Activated CD8-positive, alpha-beta memory T cell treated with anti-CD3 and anti-CD28 coated beads for 24 hours (primary cell): ENCODE measurements at regions not wholly inside any gene's neighbourhood (a gene's known extent, or its start where the extent isn't known, plus 50 kb on each side); places are given as distances from the start of the nearest gene placed in this dataset.
A peak's percentile ranks its signal among the peaks of the same experiment; 100 is the strongest.

Experiments
- DNase-seq: peaks from one replicate; pipeline ENCODE4 v3.0.0-alpha.2; 2020

DNA sequence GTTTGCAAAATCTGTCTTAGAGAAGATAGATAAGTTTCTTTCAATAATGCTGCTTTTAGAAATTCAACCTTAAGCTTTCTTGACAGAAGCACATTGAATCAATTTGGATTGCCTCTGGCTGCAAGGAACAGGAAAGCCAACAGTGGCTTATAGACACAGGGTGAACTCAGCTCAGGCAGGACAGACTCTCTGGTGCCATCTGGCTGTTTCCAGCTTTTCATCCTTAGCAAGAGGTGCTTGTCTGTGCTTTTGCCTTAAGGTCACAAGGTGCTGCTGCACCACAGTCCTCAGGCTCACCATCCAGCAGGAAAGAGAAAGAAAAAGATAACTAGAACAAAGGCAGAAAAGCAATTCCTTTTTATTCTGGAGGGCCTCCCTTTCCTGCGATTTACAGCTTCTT, 93.7 kb upstream of the ETS2 start:
- DNase-seq: no peak

DNA sequence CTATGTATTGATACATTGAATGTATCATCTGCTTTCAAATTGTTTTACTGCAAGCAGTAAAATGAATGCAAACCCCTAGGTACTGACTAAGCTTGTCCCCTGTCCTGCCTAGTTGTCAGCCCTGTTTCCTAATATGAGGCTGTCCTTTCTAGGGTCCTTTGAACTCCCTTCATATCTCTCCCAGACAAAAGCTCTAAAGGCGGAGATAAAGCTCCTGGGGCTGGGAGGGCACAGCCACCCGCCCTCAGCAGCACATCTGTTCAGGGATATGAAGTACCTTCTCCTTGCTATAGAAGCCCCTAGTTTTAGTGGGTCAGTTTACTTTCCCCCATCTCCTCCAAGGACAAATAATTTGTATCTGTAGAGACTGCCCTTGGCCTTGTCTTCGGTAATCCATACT, 93.1 kb upstream of the ETS2 start:
- no peak for DNase-seq

DNA sequence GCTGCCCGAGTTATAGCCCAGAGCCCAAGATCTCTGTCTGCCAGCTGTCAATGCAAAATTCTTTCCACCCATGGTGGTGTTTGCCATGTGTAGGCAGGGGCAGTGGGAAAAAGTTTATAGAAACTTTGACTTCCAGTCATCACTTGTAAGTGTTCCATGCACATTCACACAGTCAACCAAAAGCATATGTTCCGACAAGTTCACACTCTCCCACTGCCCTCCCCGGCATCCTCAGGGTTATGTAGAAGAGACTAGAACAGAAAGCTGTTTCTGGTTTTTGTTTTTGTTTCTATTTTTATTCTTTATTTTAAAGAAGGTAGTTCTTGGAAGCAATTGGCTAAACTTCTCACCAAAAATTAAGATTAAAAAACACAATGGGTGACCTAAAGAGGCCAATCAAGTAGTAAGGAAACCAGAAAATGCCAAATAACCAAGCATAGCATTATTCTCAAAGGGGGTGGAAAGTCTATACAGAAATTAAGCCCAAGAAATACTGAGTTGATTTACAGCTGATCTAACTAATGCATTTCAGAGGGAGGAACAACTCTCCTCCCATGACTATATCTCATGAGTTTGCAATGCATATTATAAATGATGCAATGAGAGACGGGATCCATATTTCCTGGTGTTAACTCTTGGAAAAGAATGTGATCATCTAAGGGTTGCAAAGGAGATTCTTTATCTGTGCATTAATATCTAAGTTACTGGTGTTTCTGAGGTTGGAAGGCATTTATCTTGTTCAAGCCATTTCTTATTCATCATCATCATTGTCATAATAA, 91.5 kb upstream of the ETS2 start:
- no peak for DNase-seq

GRCh38 chr21:38714999-38715398, 90.7 kb upstream of the ETS2 start:
- DNase-seq: no peak

DNA sequence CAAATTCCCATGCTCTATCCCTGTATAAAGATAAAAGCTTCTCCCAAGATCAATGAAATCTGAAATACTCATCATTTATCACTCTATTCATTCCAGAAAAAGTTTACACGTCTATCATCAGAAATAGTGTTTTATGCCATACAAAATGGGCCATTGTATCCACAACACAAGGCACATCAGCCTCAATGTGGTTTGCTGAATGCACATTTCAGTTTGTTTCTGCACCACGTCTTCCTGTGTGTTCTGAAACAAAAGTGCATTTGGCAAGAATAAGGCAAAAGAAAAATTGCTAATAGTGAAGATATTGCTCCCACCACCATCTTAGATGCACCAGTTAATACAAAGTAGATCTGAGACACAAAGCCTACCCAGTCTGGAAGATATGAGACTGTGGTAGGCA, 89.6 kb upstream of the ETS2 start:
- DNase-seq: no peak

GRCh38 chr21:38716942-38717341, 88.8 kb upstream of the ETS2 start:
- no peak for DNase-seq

DNA sequence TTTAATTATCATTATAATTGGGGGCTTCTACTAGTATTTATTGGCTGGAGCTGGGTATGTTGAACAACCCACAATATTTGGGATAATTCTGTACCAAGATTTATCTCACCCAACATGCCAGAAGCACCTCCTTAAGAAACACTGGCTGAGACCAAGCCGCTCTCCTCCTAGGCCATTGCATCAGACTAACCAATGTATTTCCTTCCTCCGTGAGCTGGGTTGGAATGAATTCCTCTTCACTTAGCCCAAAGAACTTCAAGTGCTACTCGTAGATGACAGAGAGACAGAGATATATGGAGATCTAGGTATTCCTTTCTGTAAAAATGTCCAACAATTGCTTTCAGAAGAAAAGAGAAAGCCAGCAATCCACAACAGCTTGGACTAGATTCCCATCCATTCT, 87.2 kb upstream of the ETS2 start:
- DNase-seq: no peak

DNA sequence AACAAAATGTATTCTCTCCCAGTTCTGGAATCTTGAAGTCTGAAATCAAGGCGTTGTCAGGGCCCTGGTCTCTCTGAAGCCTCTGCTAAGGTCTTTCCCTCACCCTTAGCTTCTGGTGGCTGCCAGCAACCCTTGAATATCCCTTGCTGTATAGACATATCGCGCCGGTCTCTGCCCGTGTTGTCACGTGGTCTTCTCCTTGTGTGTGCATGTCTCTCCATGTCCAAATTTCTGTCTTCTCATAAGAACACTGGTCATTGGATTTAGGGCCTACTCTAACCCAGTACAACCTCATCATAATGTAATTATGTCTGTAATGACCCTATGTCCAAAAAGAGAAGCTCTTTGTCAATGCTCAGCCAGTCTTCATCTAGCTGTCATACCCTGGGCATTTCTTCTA, 85.7 kb upstream of the ETS2 start:
- no peak for DNase-seq

DNA sequence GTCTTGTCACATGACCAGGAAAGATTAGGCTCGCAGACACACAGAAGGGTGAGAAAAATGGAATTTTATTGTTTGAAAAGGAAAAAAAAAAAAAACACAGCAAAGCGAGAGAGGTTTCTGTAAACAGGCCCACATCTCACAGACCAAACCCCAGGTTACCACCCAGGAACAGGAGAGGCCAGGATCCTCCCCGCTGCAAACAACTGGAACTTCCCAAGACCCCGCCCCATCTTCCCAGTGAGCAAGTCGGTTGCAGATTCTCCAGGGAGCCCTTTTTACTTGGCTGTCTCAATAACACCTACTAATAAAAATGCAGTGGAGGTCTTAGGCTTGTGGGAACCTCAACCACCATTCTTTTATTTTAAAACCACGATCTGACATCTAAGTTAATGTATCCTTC, 84.7 kb upstream of the ETS2 start:
- DNase-seq: no peak

DNA sequence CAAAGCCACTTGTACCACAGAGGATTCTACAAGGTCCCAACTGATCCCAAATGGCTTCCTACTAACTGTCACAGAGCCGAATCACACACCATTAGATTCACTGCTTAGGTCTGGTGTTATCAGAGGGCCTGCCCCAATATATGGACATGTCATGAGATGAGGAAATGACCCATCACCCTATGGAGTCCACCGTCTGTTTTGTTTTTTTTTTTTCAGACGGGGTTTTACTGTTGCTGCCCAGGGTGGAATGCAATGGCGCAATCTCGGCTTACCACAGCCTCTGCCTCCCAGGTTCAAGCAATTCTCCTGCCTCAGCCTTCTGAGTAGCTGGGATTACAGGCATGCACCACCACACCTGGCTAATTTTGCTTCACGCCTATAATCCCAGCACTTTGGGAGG, 83.8 kb upstream of the ETS2 start:
- DNase-seq: no peak

- DNase-seq: no peak
Measured at GRCh38 chr21:38725196-38726157, 80.3 kb upstream of the ETS2 start.

- no peak for DNase-seq
Measured at GRCh38 chr21:38726482-38726881, 79.2 kb upstream of the ETS2 start.

- no peak for DNase-seq
Measured at GRCh38 chr21:38729291-38729690, 76.4 kb upstream of the ETS2 start.

- DNase-seq: no peak
Measured at GRCh38 chr21:38729754-38730379, 75.9 kb upstream of the ETS2 start.

DNA sequence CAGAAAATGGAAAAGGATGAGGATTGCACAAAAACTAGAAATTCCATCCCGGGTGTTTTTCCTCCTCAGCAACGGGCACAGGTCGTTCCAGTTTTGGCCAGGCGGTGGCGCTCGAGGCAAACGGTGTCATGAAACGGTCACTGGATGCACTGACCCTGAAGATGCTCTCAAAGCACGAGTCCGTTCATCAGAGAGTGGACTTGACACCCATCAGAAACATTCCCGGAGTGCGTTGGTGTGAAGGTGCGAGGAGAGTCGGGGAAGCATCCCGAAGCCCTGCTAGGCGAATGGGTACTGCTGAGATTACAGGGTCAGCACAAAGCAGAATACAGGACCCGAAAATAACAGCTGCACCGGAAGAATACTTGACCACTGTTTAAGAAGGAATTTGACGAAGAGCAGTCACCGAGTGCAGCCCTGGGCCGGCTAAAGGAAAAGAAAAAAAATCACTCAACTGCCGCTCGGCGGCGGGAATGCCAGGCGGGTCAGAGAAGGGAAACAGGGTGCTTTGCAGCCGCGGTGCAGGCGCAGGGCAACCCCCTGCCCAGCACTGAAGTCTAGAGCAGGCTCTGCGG, 71.7 kb upstream of the ETS2 start:
- DNase-seq: peak; percentile 94

DNA sequence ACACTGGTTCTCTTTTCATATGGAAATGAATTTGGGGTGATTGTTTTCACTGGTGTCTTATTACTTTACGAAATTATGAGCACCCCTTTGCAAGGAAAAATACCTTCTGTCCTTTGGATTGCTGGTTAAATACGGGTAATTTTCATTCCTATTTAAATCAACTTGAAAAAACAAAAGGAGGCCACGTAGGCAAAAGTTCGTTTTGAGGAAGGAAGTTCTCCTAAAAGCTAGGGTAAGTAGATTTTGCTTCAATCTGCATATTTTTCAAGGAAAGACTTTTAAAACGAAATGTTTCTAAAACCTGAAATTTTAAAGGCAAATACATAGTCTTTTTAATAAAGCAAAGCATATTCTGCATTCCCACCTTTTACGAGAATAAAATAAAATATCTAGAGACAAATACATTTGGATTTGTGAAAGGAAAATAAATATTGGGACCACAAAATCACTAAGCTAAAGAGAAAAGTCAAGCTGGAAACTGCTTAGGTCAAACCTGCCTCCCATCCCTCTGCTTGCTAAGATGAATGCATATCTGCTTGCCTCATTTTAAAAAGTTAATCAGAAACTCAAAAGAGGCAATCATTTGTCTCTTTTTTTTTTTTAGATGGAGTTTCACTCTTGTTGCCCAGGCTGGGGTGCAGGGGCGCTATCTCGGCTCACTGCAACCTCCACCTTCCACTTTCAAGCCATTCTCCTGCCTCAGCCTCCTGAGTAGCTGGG, 70.9 kb upstream of the ETS2 start:
- DNase-seq: no peak

- DNase-seq: no peak
Measured at GRCh38 chr21:38735626-38736206, 70.0 kb upstream of the ETS2 start.

GRCh38 chr21:38740090-38740489, 65.6 kb upstream of the ETS2 start:
- no peak for DNase-seq

DNA sequence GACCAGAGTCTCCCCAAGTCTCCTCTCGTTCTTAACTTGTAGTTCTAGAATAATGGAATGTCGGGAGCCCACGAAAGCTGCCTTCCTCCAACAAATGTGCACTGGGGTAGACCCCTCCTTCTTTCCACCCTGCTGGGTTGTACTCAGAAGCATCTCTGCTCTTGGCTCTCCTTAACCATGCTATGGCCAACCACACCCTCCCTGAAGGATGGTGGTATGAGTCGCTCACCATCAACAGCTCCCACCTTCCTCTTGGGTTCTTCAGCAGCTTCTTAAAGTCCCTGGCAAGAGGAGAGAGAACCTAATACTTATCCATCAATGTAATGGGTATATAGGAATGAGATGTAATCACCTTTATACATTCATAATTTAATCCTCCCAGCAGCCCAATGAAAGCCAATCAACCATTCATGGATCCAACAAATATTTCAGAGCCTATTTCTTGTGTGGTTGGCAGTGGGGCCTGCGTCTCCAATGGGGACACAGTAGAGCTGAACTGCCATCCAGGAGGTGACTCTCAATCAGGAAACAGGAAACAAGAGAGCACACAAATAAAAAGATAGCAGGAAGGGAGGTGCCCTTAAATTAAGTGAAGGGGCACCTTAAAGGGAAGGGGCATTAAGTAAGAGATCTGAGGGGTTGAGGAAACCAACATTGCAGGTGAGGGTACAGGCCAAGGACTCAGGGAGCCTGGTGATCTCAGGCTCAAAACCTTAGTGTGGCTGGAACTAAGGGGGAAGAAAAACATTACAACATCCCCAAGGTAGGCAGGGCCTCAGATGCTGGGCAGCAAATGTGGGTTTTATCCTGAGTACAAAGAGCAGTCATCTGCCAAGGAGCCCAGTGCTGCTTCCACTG, 64.4 kb upstream of the ETS2 start:
- no peak for DNase-seq

DNA sequence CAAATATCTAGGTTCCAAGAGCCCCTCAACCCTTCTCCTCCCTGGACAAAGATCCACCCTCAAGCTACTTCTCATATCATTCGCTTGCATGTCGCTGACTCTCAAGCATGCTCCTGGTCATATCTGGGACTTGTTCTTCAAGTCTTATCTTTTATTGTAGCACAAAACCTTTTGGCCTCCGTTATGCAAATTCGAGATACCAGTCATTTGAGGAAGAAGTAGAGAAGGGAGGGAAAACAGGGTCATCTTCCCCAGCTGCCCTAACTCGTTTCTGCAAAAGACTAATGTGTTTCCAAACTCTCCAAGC, 63.8 kb upstream of the ETS2 start:
- no peak for DNase-seq

- no peak for DNase-seq
Measured at GRCh38 chr21:38742580-38743260, 63.0 kb upstream of the ETS2 start.
